Ascending aorta (tissue), 2 donors: ENCODE measurements at regions not wholly inside any gene's neighbourhood (a gene's known extent, or its start where the extent isn't known, plus 50 kb on each side); places are given as distances from the start of the nearest gene placed in this dataset.
"Not testable (repeated sequence)": the region's sequence is repeated elsewhere in the genome, so short reads cannot be mapped to it uniquely, and the experiment has no call there.

Source experiments
- DNase-seq, 2 donors: peaks; one replicate each; pipeline ENCODE4 v3.0.0-alpha.2; 2019; ENCODE audit warnings: low spot score in 2 of 2
- H3K27ac ChIP-seq, 2 donors: fragments of 200-600 bp; sonication (generic); one replicate each; pipeline ENCODE4 v1.5.1; 2016 to 2017; ENCODE audit warnings: mild to moderate bottlenecking in 1 of 2
- H3K27me3 ChIP-seq: fragments of 200-600 bp; sonication (generic); one replicate; pipeline ENCODE4 v1.5.1; 2017
- H3K36me3 ChIP-seq, 2 donors: fragments of 200-600 bp; sonication (generic); one replicate each; pipeline ENCODE4 v1.5.1; 2016
- H3K4me1 ChIP-seq, 2 donors: fragments of 200-600 bp; sonication (generic); one replicate each; pipeline ENCODE4 v1.5.1; 2016 to 2017; ENCODE audit warnings: mild to moderate bottlenecking in 1 of 2
- H3K4me3 ChIP-seq, 2 donors: fragments of 200-600 bp; sonication (generic); one replicate each; pipeline ENCODE4 v1.5.1; 2016 to 2017; ENCODE audit warnings: mild to moderate bottlenecking in 1 of 2
- H3K9me3 ChIP-seq, 2 donors: fragments of 200-600 bp; sonication (generic); one replicate each; pipeline ENCODE4 v1.5.1; 2016
- intact Hi-C: fragments of 100-400 bp; cut with DNase I; formaldehyde crosslinking; loops from one replicate; pipeline ENCODE4 v1.15.1; 2023
- TF ChIP-seq, protein P1 (sequence below), 3 experiments: fragments of 200-600 bp in 2 of 3; fragments of 450-650 bp in 1 of 3; sonication (generic) in 2 of 3; IDR thresholded peaks; one replicate each; pipeline ENCODE4 v1.5.1; 2016 to 2019; ENCODE audit warnings: antibody characterized with exemption in 3 of 3, mild to moderate bottlenecking in 1 of 3, moderate library complexity in 1 of 3

DNA sequence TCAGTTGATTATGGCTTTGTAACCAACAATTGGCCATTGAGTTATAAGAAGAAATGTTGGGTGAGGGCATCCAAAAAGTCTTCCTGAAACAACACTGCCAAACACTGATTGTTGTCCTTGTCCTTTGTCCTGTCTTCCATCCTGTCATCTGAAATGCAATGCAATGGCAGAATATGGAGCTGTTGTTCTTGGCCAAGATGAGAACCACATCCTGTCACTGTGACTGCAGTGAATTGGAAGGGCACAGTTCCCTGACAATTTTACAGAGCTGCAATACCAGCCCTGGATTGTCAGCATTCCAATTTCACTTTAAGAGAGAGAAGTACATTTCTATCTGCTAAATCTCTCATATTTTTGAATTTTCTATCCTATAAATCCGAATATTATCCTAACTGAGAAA, 613.3 kb downstream of the FLRT2 start:
- no peak overlapping the region for H3K27ac ChIP-seq
- no peaks in the 10 kb centered on the region for H3K36me3 ChIP-seq
- no peaks in the 10 kb centered on the region for H3K27me3 ChIP-seq
- DNase-seq = no peak
- no peak overlapping the region for H3K4me3 ChIP-seq
- intact Hi-C loops = no loop called here
- no peaks in the 10 kb centered on the region for H3K9me3 ChIP-seq
- TF ChIP-seq, protein P1, sequence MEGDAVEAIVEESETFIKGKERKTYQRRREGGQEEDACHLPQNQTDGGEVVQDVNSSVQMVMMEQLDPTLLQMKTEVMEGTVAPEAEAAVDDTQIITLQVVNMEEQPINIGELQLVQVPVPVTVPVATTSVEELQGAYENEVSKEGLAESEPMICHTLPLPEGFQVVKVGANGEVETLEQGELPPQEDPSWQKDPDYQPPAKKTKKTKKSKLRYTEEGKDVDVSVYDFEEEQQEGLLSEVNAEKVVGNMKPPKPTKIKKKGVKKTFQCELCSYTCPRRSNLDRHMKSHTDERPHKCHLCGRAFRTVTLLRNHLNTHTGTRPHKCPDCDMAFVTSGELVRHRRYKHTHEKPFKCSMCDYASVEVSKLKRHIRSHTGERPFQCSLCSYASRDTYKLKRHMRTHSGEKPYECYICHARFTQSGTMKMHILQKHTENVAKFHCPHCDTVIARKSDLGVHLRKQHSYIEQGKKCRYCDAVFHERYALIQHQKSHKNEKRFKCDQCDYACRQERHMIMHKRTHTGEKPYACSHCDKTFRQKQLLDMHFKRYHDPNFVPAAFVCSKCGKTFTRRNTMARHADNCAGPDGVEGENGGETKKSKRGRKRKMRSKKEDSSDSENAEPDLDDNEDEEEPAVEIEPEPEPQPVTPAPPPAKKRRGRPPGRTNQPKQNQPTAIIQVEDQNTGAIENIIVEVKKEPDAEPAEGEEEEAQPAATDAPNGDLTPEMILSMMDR (IDR thresholded peaks at IDR 0.05) = no peak
- no peaks in the 10 kb centered on the region for H3K4me1 ChIP-seq

DNA sequence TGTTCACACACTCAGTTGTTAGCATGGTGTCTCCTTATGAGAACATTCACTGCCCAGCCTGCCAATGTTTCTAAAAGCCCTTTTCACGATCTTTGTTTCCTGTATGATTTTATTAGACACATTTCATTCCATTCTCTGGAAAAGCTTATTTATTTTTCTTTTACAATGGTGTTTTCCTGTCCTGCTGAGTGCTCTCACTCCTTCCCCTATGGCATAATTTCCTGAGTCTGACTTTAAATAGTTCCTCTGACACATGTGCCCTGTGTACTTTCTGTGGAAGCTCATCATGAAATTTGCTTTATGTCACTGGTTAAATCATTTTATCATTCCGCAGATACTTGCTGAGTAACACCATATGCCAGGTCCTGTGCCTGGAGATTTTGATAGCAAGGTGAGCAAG, 612.0 kb downstream of the FLRT2 start:
- H3K9me3 ChIP-seq = no peaks in the 10 kb centered on the region
- no peaks in the 10 kb centered on the region for H3K36me3 ChIP-seq
- DNase-seq = no peak
- intact Hi-C loops = no loop called here
- no peak overlapping the region for H3K27ac ChIP-seq
- no peaks in the 10 kb centered on the region for H3K4me1 ChIP-seq
- H3K27me3 ChIP-seq = no peaks in the 10 kb centered on the region
- TF ChIP-seq, protein P1 (IDR thresholded peaks at IDR 0.05) = no peak
- H3K4me3 ChIP-seq = no peak overlapping the region

DNA sequence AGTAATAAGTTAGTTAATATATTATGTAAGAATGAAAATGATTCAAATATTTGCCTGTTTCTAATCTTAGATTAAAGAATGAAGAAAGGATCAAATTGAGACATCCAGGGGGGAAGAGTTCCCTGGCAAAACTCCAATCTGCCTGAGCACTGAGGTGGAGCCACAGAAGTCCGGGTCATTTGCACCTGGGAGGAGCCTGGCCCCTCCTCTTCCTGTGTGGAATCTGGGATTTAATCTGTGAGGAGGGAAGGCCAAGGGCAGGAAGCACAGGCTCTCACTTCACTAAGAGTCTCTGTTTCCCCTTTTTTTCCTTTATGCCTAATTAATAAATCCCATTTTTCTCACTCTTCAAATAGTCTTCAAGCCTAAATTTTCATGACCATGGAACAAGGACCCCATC, 599.5 kb downstream of the FLRT2 start:
- intact Hi-C loops = no loop called here
- TF ChIP-seq, protein P1 (IDR thresholded peaks at IDR 0.05) = no peak
- Histone ChIP-seq H3K27me3 (no peaks in the 10 kb centered on the region), H3K4me1 (no peaks in the 10 kb centered on the region), H3K4me3 (no peak overlapping the region), H3K9me3 (no peaks in the 10 kb centered on the region), H3K36me3 (no peaks in the 10 kb centered on the region), H3K27ac (no peak overlapping the region)
- no peak for DNase-seq

DNA sequence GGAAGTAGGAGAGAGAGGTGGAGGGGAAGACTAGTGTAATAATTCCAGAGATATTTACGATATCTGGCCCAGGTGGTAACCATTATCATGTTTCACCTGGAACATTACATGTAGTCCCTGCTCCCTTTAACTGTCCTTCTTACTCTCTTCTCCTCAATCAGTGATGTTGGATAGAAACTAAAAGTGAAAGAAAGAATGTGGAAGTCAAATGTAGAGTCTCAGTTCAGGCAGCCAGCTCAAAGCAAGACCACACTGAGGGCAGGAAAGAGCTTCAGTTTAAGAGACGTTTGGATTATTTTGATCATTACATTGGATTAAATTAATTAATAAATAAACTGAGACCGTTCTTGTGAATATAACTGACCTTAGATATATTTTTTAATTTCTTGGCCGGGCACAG, 594.4 kb downstream of the FLRT2 start:
- TF ChIP-seq, protein P1 (IDR thresholded peaks at IDR 0.05) = no peak
- Histone ChIP-seq H3K27me3 (no peaks in the 10 kb centered on the region), H3K4me3 (no peak overlapping the region), H3K27ac (no peak overlapping the region), H3K36me3 (no peaks in the 10 kb centered on the region), H3K9me3 (no peaks in the 10 kb centered on the region), H3K4me1 (no peaks in the 10 kb centered on the region)
- DNase-seq = no peak
- intact Hi-C loops = no loop called here

DNA sequence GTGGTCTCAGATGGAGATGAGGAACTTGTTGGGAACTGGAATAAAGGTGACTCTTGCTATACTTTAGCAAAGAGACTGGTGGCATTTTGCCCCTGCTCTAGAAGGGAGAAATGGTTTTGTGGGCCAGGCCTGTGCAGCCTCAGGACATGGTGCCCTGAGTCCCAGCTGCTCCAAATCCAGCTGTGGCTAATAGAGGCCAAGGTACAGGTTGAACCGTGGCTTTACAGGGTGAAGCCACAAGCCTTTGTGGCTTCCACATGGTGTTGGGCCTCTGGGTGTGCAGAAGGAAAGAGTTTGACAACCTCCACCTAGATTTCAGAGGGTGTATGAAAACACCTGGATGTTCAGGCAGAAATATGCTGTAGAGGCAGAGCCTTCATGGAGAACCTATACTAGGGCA, 586.0 kb downstream of the FLRT2 start:
- Histone ChIP-seq H3K9me3 (no peaks in the 10 kb centered on the region), H3K4me3 (no peak overlapping the region), H3K4me1 (no peaks in the 10 kb centered on the region), H3K27me3 (no peaks in the 10 kb centered on the region), H3K27ac (no peak overlapping the region), H3K36me3 (no peaks in the 10 kb centered on the region)
- no peak for DNase-seq
- intact Hi-C loops = no loop called here
- TF ChIP-seq, protein P1 (IDR thresholded peaks at IDR 0.05) = no peak

DNA sequence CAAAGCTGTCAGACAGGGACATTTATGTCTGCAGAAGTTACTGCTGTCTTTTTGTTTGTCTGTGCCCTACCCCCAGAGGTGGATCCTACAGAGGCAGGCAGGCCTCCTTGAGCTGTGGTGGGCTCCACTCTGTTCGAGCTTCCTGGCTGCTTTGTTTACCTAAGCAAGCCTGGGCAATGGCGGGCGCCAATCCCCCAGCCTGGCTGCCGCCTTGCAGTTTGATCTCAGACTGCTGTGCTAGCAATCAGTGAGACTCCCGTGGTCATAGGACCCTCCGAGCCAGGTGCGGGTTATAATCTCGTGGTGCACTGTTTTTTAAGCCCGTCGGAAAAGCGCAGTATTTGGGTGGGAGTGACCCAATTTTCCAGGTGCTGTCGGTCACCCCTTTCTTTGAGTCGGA, 580.9 kb downstream of the FLRT2 start:
- intact Hi-C loops, H3K9me3 ChIP-seq, H3K4me3 ChIP-seq, H3K36me3 ChIP-seq, H3K27ac ChIP-seq, DNase-seq, H3K4me1 ChIP-seq, H3K27me3 ChIP-seq: not testable (repeated sequence)
